ENCODE measurements at regions not wholly inside any gene's neighbourhood (a gene's known extent, or its start where the extent isn't known, plus 50 kb on each side); places are given as distances from the start of the nearest gene placed in this dataset.

- 87% methylated on average over 1 of the region's 1 CpG for WGBS
- no peaks in the 10 kb centered on the region for H3K27me3 ChIP-seq (ENCODE audit: control insufficient read depth in 4 of 4, insufficient read depth in 4 of 4, low read length in 3 of 4)
These were observed 244.3 kb downstream of the OSR1 start for GRCh38 chr2:19114126-19114525.

DNA sequence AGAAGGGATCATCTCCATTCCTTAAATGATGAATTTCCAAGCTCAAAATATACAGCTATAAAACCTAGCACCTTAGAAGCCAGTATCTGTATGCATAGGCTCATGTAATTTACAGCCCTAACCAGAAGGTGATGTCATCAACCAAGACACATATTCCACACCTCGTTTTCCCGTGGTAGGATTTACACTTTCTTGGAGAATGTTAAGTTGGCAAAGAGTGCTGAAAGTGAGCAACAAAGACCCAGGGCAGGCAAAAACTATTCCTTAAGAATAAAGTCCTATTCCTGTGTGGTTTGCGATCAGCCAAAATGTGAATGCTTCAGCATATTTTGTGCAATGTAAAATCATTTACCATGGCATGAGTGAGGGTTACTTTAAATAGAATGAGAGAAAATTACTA is 247.1 kb downstream of the OSR1 start:
- Histone ChIP-seq H3K9me3 (ENCODE audit: control insufficient read depth in 4 of 4, low read length in 3 of 4) (no peaks in the 10 kb centered on the region), H3K27me3 (ENCODE audit: control insufficient read depth in 4 of 4, insufficient read depth in 4 of 4, low read length in 3 of 4) (no peaks in the 10 kb centered on the region), H3K9ac (ENCODE audit: low read depth in 1 of 2, low read length in 2 of 2) (no peak overlapping the region), H3K27ac (ENCODE audit: low read depth in 1 of 2, low read length in 2 of 2) (no peak overlapping the region), H3K4me3 (ENCODE audit: low read depth in 1 of 3, low read length in 3 of 3) (no peak overlapping the region), H3K4me1 (ENCODE audit: control insufficient read depth in 4 of 4, insufficient read depth in 4 of 4, low read length in 3 of 4) (no peaks in the 10 kb centered on the region), H3K36me3 (ENCODE audit: control insufficient read depth in 4 of 4, insufficient read depth in 3 of 4, low read depth in 1 of 4, low read length in 3 of 4) (no peaks in the 10 kb centered on the region)
- WGBS = 83% methylated on average over 3 of the region's 3 CpGs
- TF ChIP-seq MAX (IDR thresholded peaks at IDR 0.05) (no peak), EGR1 (IDR thresholded peaks at IDR 0.05; ENCODE audit: low read depth in 2 of 2) (no peak)
- no peak for DNase-seq (ENCODE audit: low spot score)

More at GRCh38 chr2:19114126-19114525, 244.3 kb downstream of the OSR1 start:
- TF ChIP-seq JUND (IDR thresholded peaks at IDR 0.05) (no peak), RXRA (IDR thresholded peaks at IDR 0.05) (no peak), GABPA (IDR thresholded peaks at IDR 0.05 in 1 of 2, conservative IDR thresholded peaks at IDR 0.05 in 1 of 2) (no peak), SP1 (IDR thresholded peaks at IDR 0.05) (no peak)
- H3K4me1 ChIP-seq (ENCODE audit: control insufficient read depth in 4 of 4, insufficient read depth in 4 of 4, low read length in 3 of 4) = no peaks in the 10 kb centered on the region
- no peak for DNase-seq (ENCODE audit: low spot score)
- no peaks in the 10 kb centered on the region for H3K36me3 ChIP-seq (ENCODE audit: control insufficient read depth in 4 of 4, insufficient read depth in 3 of 4, low read depth in 1 of 4, low read length in 3 of 4)
- H3K9me3 ChIP-seq (ENCODE audit: control insufficient read depth in 4 of 4, low read length in 3 of 4) = no peaks in the 10 kb centered on the region
- H3K9ac ChIP-seq (ENCODE audit: low read depth in 1 of 2, low read length in 2 of 2) = no peak overlapping the region
- no peak overlapping the region for H3K27ac ChIP-seq (ENCODE audit: low read depth in 1 of 2, low read length in 2 of 2)
- no peak overlapping the region for H3K4me3 ChIP-seq (ENCODE audit: low read depth in 1 of 3, low read length in 3 of 3)

DNA sequence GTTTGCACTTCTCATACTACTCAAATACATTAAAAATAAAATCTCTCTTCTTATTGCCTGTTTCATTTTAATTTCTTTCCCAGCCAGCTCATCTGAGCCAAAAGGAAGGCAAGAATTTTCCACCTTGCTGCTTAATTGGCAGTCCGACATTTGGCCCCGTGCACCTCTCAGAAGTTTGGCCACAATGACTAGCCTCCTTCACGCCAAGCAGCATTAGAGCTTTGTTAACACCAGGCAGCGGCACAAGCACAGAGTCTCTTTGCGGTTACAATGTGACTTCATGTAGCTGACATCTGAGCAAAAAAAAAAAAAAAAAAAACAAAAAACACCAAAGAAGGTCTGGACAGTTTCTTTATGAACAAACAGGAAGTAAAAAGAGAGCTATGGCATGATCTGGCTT is 248.9 kb downstream of the OSR1 start:
- no peak overlapping the region for H3K27ac ChIP-seq (ENCODE audit: low read depth in 1 of 2, low read length in 2 of 2)
- H3K4me3 ChIP-seq (ENCODE audit: low read depth in 1 of 3, low read length in 3 of 3) = no peak overlapping the region
- no peaks in the 10 kb centered on the region for H3K27me3 ChIP-seq (ENCODE audit: control insufficient read depth in 4 of 4, insufficient read depth in 4 of 4, low read length in 3 of 4)
- H3K36me3 ChIP-seq (ENCODE audit: control insufficient read depth in 4 of 4, insufficient read depth in 3 of 4, low read depth in 1 of 4, low read length in 3 of 4) = no peaks in the 10 kb centered on the region
- WGBS = 95% methylated on average over 5 of the region's 5 CpGs
- H3K9ac ChIP-seq (ENCODE audit: low read depth in 1 of 2, low read length in 2 of 2) = no peak overlapping the region
- H3K4me1 ChIP-seq (ENCODE audit: control insufficient read depth in 4 of 4, insufficient read depth in 4 of 4, low read length in 3 of 4) = no peaks in the 10 kb centered on the region
- no peaks in the 10 kb centered on the region for H3K9me3 ChIP-seq (ENCODE audit: control insufficient read depth in 4 of 4, low read length in 3 of 4)
- TF ChIP-seq HNF4A (conservative IDR thresholded peaks at IDR 0.05) (no peak), GABPA (IDR thresholded peaks at IDR 0.05 in 1 of 2, conservative IDR thresholded peaks at IDR 0.05 in 1 of 2) (no peak), HNF4G (IDR thresholded peaks at IDR 0.05) (no peak), JUND (IDR thresholded peaks at IDR 0.05) (no peak), RAD21 (IDR thresholded peaks at IDR 0.05) (no peak), FOXA1 (IDR thresholded peaks at IDR 0.05) (no peak), NR2F2 (IDR thresholded peaks at IDR 0.05) (no peak), EGR1 (IDR thresholded peaks at IDR 0.05; ENCODE audit: low read depth in 2 of 2) (no peak), SP1 (IDR thresholded peaks at IDR 0.05) (no peak)
- TF ChIP-seq, protein P1, sequence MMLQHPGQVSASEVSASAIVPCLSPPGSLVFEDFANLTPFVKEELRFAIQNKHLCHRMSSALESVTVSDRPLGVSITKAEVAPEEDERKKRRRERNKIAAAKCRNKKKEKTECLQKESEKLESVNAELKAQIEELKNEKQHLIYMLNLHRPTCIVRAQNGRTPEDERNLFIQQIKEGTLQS (IDR thresholded peaks at IDR 0.05) = no peak
- TF ChIP-seq, protein P2, sequence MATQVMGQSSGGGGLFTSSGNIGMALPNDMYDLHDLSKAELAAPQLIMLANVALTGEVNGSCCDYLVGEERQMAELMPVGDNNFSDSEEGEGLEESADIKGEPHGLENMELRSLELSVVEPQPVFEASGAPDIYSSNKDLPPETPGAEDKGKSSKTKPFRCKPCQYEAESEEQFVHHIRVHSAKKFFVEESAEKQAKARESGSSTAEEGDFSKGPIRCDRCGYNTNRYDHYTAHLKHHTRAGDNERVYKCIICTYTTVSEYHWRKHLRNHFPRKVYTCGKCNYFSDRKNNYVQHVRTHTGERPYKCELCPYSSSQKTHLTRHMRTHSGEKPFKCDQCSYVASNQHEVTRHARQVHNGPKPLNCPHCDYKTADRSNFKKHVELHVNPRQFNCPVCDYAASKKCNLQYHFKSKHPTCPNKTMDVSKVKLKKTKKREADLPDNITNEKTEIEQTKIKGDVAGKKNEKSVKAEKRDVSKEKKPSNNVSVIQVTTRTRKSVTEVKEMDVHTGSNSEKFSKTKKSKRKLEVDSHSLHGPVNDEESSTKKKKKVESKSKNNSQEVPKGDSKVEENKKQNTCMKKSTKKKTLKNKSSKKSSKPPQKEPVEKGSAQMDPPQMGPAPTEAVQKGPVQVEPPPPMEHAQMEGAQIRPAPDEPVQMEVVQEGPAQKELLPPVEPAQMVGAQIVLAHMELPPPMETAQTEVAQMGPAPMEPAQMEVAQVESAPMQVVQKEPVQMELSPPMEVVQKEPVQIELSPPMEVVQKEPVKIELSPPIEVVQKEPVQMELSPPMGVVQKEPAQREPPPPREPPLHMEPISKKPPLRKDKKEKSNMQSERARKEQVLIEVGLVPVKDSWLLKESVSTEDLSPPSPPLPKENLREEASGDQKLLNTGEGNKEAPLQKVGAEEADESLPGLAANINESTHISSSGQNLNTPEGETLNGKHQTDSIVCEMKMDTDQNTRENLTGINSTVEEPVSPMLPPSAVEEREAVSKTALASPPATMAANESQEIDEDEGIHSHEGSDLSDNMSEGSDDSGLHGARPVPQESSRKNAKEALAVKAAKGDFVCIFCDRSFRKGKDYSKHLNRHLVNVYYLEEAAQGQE (IDR thresholded peaks at IDR 0.05) = no peak
- TF ChIP-seq, protein P3, sequence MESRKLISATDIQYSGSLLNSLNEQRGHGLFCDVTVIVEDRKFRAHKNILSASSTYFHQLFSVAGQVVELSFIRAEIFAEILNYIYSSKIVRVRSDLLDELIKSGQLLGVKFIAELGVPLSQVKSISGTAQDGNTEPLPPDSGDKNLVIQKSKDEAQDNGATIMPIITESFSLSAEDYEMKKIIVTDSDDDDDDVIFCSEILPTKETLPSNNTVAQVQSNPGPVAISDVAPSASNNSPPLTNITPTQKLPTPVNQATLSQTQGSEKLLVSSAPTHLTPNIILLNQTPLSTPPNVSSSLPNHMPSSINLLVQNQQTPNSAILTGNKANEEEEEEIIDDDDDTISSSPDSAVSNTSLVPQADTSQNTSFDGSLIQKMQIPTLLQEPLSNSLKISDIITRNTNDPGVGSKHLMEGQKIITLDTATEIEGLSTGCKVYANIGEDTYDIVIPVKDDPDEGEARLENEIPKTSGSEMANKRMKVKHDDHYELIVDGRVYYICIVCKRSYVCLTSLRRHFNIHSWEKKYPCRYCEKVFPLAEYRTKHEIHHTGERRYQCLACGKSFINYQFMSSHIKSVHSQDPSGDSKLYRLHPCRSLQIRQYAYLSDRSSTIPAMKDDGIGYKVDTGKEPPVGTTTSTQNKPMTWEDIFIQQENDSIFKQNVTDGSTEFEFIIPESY (IDR thresholded peaks at IDR 0.05) = no peak
- no peak for DNase-seq (ENCODE audit: low spot score)

Measured in liver (tissue), 7 donors.